GM18505 (cell line): ENCODE measurements at regions not wholly inside any gene's neighbourhood (a gene's known extent, or its start where the extent isn't known, plus 50 kb on each side); places are given as distances from the start of the nearest gene placed in this dataset.

Experiments
- ATAC-seq: cut with Tn5 transposase; IDR thresholded peaks from one replicate; pipeline ENCODE4 v1.9.1; 2021; ENCODE audit not compliant: unreplicated experiment
- POLR2A ChIP-seq: IDR thresholded peaks from 4 replicates; pipeline ENCODE4 v1.6.1; 2011; ENCODE audit warnings: borderline replicate concordance; ENCODE audit not compliant: insufficient read depth, insufficient read length; ENCODE audit errors: extremely low read depth

GRCh38 chr9:116060631-116061030, 93.0 kb upstream of the PAPPA start:
- no peak for ATAC-seq
- TF ChIP-seq POLR2A, result no peak

GRCh38 chr9:116061546-116062205, 91.9 kb upstream of the PAPPA start:
- ATAC-seq, result no peak
- TF ChIP-seq POLR2A, result no peak

GRCh38 chr9:116062206-116062550, 91.4 kb upstream of the PAPPA start:
- ATAC-seq, result no peak
- TF ChIP-seq POLR2A, result no peak

GRCh38 chr9:116064970-116065369, 88.6 kb upstream of the PAPPA start:
- no peak for TF ChIP-seq POLR2A
- ATAC-seq, result no peak

GRCh38 chr9:116066221-116066620, 87.4 kb upstream of the PAPPA start:
- no peak for ATAC-seq
- TF ChIP-seq POLR2A, result no peak

GRCh38 chr9:116067566-116067965, 86.0 kb upstream of the PAPPA start:
- ATAC-seq, result no peak
- TF ChIP-seq POLR2A, result no peak

- no peak for TF ChIP-seq POLR2A
- no peak for ATAC-seq
Measured at GRCh38 chr9:116070256-116070914, 83.2 kb upstream of the PAPPA start.

- TF ChIP-seq POLR2A, result no peak
- no peak for ATAC-seq
Measured at GRCh38 chr9:116072046-116072445, 81.5 kb upstream of the PAPPA start.

GRCh38 chr9:116073826-116074225, 79.8 kb upstream of the PAPPA start:
- no peak for ATAC-seq
- no peak for TF ChIP-seq POLR2A

GRCh38 chr9:116074658-116075057, 78.9 kb upstream of the PAPPA start:
- no peak for ATAC-seq
- no peak for TF ChIP-seq POLR2A

- ATAC-seq, result no peak
- TF ChIP-seq POLR2A, result no peak
Measured at GRCh38 chr9:116075191-116075590, 78.4 kb upstream of the PAPPA start.

- ATAC-seq, result no peak
- no peak for TF ChIP-seq POLR2A
Measured at GRCh38 chr9:116078640-116079039, 75.0 kb upstream of the PAPPA start.

- TF ChIP-seq POLR2A, result no peak
- ATAC-seq, result no peak
Measured at GRCh38 chr9:116080561-116080960, 73.0 kb upstream of the PAPPA start.

GRCh38 chr9:116081435-116082115, 72.0 kb upstream of the PAPPA start:
- TF ChIP-seq POLR2A, result no peak

GRCh38 chr9:116083837-116084236, 69.8 kb upstream of the PAPPA start:
- ATAC-seq, result no peak
- no peak for TF ChIP-seq POLR2A

More at GRCh38 chr9:116081435-116082115, 72.0 kb upstream of the PAPPA start:
- no peak for ATAC-seq

GRCh38 chr9:116084497-116084896, 69.1 kb upstream of the PAPPA start:
- ATAC-seq, result no peak
- TF ChIP-seq POLR2A, result no peak
